H54 (cell line): ENCODE measurements at regions not wholly inside any gene's neighbourhood (a gene's known extent, or its start where the extent isn't known, plus 50 kb on each side); places are given as distances from the start of the nearest gene placed in this dataset.

ENCODE experiments used
- DNase-seq: peaks from one replicate; pipeline ENCODE4 v3.0.0; 2011; ENCODE audit warnings: low spot score, mixed read lengths; ENCODE audit not compliant: insufficient read length
- FAIRE-seq: peaks from 3 replicates; lab custom pipeline; 2011; peaks lifted over from hg19 to GRCh38; lab: Jason Lieb, UNC
- POLR2A ChIP-seq: IDR thresholded peaks from 2 replicates; pipeline ENCODE4 v1.6.1; 2011; ENCODE audit warnings: low read depth, mild to moderate bottlenecking, low read length

GRCh38 chr5:30626557-30626956 lies 566.9 kb upstream of the CDH6 start:
- TF ChIP-seq POLR2A = no peak
- no peak for FAIRE-seq
- DNase-seq = no peak

DNA sequence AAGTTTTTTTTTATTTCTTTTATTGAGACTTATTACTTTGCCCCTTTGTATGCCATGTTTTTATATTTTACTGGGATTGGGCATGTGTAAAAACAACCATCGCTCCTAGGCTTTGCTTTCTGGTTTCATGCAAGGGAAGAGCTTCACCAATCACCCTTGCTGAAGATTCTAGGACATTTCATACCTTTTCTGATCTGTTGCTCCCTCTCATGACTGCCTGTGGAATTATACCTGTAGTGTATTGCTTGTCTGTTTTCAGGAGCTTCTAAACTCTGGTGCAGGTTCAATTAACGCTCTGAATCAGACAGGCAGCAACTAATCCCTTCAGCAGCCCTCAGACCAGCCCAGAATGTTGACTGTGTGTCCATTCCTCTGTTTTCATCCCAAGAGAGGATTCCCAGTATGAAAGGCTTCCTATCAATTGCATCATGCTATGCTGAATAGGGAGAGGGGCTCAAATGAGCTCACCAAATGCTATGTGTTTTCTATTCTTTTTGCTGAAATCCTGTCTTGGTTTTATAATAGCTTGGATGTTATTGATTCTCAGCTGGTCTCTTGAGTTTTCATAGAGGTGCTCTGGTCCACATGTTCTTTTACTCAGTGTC lies 572.9 kb upstream of the CDH6 start:
- FAIRE-seq = no peak
- TF ChIP-seq POLR2A = no peak
- DNase-seq = no peak

GRCh38 chr5:30608501-30608900 lies 585.0 kb upstream of the CDH6 start:
- TF ChIP-seq POLR2A = no peak
- no peak for FAIRE-seq
- DNase-seq = no peak

DNA sequence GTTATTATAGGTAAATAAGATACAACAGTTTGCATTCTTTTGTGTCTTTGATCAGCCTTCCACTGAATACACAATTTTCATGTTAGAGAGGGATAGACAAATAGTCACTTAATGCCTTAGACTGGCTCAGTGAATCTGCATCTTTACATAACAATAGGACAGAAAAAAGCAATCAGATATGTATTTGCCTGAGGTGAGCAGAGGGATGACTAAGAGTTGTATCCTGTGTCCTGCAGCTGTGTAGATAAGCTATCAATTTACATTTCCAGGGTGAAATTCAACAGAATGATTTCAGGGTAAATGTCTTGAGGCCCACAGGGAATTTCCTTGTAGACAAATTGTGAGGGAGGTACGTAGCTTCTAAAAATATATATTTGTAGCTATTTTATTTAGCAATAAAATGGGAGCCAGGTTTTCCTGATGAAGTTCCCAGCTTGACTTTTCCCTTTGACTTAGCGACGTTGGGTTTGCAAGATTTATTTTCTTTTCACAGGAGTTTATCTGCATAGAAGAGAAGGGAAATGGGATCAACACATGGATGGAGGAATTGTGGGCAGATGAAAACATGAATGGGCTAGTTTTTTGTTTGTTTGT lies 586.1 kb upstream of the CDH6 start:
- FAIRE-seq (no peak), DNase-seq (no peak)
- TF ChIP-seq POLR2A = no peak

DNA sequence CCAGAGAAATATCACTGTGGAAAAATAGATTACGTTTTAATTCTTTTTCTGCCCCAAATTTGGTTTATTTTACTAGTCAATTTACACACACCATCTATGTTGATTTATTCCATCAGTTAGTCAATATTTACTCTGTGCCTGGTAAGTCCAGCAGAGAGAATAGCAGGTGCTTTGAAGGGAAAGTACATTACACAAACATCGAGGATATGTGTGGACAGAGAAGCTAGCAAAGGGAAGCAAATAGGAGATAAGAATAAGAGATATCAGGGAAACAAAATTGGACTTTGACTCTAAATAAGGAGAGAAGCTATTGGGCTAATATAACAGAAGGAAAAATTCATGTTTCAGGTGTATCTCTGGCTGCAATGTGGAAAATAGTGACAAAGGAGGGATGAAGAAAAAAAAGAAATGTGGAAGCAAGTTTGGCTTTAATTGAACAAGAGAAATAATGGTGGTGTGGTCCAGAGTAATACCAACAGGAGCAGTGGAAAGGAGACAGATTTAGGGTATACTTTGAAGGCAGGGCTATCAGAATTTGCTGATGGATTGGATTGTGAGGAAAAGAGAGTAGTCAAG lies 587.7 kb upstream of the CDH6 start:
- no peak for TF ChIP-seq POLR2A
- no peak for DNase-seq
- FAIRE-seq = no peak

DNA sequence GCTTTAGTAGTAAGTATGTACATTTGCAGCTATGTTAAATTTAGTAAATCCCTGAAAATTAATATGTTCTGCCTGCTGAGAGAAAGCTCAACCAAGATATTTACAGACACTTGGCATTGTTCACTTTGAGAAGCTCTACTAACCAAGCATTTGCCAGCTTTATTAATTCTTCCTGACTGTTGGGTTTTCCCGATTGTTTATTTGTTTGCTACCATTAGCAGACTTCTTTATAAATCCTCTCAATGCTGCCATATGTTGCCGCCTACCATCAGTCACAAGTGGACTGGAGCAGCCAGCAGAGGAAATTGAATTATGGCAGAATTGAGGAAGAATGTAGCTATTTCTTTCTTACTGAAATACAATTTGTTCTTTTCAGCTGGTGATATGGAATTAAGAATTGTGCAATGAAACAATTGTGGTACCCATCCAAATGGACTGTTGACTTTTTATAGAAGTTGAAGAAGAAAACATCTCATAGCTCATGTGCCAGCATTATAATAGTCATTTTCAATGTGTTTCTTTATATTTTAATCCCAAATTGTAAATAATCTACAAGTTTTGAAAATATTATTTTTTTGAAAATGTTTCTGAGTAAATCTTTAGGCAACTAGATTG lies 588.7 kb upstream of the CDH6 start:
- TF ChIP-seq POLR2A = no peak
- no peak for DNase-seq
- FAIRE-seq = no peak

- no peak for FAIRE-seq
- TF ChIP-seq POLR2A = no peak
Observed at GRCh38 chr5:30600892-30601291, 592.6 kb upstream of the CDH6 start.

DNA sequence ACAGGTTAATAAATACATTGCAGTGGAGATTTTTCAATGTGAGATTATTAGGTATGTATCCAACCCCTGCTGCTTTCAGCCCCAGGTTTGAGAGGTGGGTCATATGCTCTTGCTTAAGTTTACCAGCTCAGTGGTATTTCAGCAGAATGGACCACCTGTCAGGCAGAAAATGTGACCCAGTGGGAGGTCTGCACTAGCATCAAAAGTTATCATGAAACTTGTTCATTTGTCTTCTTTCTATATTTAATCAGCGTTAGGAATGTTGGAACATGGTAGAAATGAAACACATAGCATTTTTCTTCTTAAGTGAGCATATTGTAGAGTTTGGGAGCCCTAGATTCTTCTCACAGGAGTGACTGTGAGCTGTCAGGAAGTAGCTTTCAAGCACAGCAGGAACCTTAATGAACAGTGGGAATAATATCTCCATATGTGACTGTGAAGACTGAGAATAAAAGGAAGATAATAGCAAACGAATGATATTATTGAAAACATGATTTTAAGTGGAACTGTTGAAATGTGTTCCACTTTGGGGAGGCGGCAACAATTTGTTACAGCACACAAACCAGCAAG lies 596.9 kb upstream of the CDH6 start:
- TF ChIP-seq POLR2A = no peak
- DNase-seq = no peak
- FAIRE-seq = no peak

More at GRCh38 chr5:30600892-30601291, 592.6 kb upstream of the CDH6 start:
- no peak for DNase-seq

DNA sequence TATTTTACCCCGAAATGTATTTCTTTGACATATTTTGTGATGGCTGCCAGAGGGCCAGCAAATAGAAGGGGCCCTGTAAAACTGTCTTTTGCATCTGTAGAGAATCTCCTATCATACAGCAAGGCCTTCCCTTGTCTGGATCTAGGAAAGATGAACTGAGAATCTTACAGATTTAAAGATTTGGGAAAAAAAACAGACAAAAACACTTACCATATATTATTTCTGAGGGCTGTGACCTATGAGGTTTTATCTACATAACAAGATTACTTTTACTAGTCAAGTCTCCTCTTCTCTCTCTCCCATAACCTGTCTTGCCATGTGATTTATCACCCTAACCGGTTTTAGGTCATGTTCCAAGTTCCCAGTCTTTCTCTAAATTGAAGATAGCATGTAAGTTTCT lies 599.2 kb upstream of the CDH6 start:
- no peak for TF ChIP-seq POLR2A
- DNase-seq (no peak), FAIRE-seq (no peak)

- DNase-seq (no peak), FAIRE-seq (no peak)
- TF ChIP-seq POLR2A = no peak
Observed at GRCh38 chr5:30592833-30593232, 600.7 kb upstream of the CDH6 start.

DNA sequence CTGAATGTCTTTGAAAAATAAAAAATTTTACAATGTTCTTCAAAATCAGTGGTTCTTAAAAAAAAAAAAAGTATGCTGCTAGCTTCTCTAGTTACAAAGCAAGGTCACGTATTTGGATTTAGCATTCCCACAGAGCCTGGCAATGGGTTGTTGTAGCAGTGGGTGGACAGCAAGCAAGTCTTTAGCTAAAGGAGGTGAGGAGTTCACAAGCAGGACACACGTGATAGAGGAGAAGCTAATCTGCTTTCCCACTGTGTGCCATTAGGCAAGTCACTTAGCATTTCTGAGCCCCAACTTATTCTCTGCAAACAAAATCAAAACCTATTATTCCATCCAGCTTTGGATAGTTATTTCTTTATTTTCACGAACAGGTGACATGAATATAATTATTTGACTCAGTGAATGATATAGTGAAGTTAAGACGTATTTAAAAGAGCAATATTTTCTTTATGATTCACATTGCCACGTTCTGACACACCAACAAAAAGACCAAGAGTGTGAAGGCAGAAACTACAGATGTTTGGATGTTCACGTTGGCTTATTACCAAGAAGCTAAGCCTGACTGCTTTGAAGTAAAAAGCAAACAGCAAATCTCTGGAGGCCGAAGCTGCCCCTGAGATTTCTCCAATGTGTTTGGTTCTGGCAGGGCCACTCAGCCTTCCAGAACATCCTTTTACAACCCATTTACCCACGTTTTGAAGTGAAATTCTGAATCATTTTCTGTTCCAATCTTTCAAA lies 612.1 kb upstream of the CDH6 start:
- no peak for DNase-seq
- TF ChIP-seq POLR2A = no peak
- no peak for FAIRE-seq

DNA sequence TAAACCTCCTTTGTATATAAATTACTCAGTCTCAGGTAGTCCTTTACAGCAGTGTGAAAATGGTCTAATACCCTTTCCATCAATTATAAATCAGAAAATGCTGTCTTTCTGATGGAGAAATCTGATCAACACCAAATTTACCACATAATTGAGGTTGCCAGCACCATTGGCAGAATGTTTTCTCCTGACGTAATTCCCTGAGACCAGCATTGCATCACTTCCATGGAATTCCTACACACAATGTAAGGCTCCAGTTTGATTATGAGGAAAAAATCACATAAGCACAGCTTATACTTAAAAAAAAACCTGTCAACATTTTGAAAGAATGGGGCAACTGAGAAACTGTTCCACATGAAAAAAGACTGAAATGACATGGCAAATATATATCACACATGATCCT lies 618.7 kb upstream of the CDH6 start:
- FAIRE-seq = no peak
- no peak for DNase-seq
- no peak for TF ChIP-seq POLR2A

- no peak for TF ChIP-seq POLR2A
- FAIRE-seq (no peak), DNase-seq (no peak)
Observed at GRCh38 chr5:30572279-30572678, 621.2 kb upstream of the CDH6 start.

- TF ChIP-seq POLR2A = no peak
- no peak for FAIRE-seq
- DNase-seq = no peak
Observed at GRCh38 chr5:30561771-30562170, 631.7 kb upstream of the CDH6 start.
